Middle frontal gyrus (tissue), 1 donor: ENCODE measurements at regions not wholly inside any gene's neighbourhood (a gene's known extent, or its start where the extent isn't known, plus 50 kb on each side); places are given as distances from the start of the nearest gene placed in this dataset.
A peak's percentile ranks its signal among the peaks of the same experiment; 100 is the strongest.

Source experiments
- DNase-seq: peaks from one replicate; pipeline ENCODE4 v3.0.0-alpha.2; 2015; ENCODE audit warnings: low spot score; ENCODE audit errors: extremely low spot score

DNA sequence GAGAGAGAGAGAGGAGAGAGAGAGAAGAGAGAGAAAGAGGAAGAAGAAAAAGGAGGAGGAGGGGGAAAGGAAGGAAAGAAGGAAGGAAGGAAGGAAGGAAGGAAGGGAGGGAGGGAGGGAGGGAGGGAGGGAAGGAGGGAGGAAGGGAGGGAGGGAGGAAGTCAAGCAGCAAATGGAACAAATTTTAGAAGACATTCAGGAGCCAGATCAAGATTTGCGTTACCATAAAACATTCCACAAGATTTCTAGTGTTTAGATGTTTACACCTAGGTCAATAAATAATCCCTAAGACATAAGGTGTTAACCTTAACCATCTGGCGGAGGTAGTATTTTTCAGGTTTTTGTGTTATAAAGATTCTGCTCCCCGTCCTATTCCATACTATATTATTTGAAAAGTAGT lies 1320.1 kb upstream of the PRMT6 start:
- DNase-seq: no peak

DNA sequence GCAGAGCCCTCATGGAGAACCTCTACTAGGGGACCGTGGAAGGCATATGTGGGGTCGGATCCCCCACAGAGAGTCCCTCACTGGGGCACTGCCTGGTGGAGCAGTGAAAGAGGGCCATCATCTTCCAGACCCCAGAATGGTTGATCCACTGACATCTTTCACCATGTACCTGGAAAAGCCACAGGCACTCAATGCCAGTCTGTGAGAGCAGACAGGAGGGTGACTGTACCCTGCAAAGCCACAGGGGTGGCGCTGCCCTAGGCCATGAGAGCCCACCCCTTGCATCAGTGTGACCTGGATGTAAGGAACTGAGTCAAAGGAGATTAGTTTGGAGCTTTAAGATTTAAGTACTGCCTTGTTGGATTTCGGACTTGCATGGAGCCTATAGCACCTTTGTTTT lies 1276.7 kb upstream of the PRMT6 start:
- no peak for DNase-seq

DNA sequence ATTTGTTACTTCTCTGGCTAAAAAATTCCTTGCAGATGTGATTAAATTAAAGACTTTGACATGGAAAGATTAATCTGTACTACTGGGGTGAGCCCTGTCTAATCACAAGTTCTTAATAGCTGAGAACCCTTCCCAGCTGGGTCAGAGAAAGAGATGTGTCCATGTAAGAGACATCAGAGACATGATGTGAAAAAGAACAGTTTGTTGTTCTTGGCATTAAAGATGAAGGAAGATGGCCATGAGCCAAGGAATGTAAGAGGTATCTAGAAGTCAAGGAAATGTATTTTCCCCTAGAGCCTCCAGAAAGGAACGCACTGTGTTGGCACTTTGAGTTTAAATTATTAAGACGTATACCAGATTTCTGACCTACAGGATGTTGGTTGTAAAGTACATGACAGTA lies 1271.5 kb upstream of the PRMT6 start:
- DNase-seq: no peak

DNA sequence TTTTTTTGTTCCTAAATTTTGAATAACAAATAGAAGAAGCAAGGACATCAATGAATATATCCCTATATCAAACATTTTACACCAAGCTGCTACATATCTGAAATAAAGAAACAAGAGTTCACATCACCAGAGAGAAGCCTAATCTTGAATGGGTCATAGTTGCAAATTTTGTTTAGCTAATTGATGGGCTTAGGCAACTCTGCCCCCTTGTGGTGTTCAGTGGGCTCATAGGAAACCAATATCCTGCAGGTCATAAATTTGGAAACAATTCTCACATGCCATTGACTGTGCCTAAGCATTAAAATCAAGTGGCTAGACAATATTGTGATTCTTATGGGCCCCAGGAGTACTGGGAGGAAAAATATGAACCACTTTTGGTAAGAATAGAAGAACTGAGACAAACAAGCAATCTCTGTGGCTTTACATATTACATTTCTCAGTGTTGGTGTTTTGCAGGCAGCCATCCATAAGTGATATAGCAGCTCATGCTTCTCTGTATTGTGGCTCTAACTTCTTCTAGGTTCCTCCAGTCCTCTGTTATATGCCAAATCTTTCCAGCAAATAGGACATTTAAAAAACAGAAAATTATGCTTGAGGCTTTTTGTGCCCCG lies 1262.8 kb upstream of the PRMT6 start:
- peak; percentile 20 for DNase-seq

DNA sequence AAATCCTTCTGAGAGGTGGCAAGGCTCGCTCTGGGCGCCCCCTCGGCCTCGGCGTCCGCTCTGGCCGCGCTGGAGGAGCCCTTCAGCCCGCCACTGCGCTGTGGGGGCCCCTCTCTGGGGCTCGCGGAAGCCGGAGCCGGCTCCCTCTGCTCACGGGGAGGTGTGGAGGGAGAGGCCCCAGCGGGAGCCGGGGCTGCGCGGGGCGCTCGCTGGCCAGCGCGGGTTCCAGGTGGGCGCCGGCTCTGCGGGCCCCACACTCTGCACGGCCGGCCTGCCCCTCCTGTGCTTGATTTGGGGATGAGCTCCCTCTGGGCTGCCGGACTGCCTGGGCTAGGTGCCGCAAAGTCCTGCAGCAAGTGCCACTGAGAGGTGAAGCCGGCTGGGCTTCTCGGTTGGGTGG lies 1260.7 kb upstream of the PRMT6 start:
- no peak for DNase-seq

DNA sequence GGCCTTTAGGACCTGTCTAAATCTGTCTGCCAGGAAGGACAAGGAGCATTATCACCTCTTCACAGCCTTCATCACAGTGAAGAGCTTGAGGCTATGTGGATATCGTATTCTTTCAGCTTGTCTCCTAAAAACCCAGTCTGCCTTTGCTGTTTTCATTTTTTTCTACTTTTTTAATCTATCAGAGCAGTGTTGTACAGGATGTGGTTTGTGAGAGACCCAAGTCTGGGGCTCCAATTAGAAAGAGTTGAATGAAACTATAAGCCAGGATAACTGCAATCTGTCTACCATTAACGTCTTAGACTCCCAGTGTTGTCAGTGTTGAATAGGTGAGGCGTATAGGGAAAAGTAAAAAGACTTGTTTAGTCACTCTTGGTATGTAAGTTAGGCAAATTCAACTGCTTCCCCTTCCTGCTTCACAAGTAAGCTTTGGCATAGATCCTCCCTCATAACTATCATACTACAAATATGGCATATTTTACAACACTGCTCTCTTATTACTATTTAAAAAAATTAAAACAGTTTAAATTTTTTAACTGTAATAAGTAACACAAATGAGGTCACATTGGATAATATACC lies 1225.8 kb upstream of the PRMT6 start:
- no peak for DNase-seq

DNA sequence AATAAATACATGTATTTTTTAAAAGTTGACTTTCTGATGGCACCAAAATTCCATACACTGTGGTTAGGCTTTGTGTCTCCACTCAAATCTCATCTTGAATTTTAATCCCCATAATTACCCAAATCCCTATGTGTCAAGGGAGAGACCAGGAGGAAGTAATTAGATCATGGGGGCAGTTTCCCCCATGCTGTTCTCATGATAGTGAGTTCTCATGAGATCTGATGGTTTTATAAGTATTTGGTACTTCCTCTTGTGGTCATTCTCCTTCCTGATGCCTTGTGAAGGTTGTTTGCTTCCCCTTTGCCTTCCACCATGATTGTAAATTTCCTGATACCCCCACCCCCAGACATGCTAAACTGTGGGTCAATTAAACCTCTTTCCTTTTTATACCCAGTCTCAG lies 1218.4 kb upstream of the PRMT6 start:
- no peak for DNase-seq

DNA sequence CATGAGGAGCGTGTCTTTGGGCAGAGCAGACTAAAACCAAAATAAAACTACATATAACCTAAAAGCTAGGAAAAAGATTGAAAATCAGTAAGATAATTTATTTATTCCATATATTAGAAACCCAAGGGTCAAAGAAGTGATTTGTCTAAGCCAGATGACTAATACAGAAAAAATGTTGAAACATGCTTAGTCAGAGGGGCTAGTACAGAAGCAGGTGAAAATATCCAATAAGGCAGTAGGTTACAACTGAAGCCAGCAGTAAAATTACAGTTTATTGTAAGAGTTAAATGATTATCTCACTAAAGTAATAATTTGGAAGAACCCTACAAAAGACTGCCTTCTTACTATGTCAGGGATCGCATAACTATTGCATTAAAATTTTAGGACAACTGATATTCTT lies 1190.9 kb upstream of the PRMT6 start:
- DNase-seq: no peak

DNA sequence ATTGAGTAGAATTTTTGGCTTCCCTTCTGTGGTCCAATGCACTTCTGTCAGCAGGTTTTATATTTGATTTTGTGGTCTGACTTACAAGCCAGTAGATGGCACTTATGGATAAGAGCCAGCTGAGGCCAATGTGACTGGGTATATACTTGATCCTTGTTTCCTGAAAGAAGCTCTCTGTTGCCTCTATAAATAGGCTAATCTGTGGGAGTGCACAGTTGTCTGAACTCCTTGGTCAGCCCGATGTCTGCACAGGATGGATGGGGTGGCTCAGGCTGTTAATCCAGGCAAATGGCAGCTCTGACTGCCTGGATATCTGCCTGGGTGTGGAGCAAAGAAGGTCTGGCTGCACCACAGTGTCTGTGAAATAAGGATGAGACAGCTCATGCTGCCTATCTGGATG lies 1183.7 kb upstream of the PRMT6 start:
- DNase-seq: no peak

DNA sequence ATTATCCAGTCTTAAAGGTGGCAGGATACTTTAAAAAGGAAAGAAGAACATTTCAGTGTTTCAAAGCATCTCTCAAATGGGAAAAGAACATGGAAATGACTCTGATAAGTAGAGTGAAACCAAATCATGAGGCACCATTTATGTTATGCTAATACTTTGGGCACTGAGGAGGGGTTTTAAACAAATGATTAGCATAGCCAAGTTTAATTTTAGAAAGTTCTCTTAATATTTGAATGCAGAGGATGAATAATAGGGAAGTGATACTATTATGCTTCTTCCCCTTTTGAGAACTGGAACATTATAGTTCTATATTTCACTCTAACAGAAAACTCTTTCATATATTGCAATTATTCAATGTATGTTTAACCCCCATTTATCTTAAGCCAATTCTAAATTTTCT lies 1181.9 kb upstream of the PRMT6 start:
- DNase-seq: no peak

DNA sequence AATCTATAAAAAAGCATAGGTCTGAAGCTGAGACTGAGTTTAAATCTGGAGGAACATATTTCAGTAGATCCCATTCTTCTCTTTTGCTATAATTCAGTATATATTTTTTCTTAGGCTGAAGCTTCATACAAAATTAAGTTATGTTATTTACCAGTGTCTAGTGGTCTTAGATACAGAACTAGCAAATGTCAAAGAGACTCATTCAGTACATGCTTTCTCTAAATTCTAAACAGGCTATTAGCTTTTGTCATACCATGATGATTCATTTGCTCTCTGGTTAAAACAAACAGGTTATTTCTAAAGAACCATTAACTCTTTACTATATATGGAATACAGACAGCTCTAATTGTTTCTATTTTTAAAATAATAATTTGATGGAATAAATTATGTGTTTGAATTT lies 1170.2 kb upstream of the PRMT6 start:
- DNase-seq: no peak

DNA sequence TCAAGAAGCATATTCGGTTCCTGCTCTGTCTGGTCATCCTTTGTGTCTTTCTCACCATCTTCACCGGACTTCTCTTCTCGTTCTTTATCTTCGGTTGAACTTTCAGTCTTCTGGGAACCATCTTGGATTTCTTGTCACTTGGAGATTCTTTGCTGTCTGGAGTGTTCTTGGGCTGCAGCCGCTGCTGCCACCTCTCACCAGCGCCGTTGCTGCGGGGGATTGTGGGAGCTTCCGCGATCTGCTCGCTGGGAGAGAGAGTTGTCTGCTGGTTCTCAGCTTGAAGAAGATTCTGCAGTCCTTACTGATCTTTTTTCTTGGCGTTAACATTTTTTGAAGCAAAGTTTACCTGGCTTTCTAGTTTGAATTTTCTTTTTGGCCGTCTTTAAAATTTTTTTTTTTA lies 1165.2 kb upstream of the PRMT6 start:
- DNase-seq: no peak

DNA sequence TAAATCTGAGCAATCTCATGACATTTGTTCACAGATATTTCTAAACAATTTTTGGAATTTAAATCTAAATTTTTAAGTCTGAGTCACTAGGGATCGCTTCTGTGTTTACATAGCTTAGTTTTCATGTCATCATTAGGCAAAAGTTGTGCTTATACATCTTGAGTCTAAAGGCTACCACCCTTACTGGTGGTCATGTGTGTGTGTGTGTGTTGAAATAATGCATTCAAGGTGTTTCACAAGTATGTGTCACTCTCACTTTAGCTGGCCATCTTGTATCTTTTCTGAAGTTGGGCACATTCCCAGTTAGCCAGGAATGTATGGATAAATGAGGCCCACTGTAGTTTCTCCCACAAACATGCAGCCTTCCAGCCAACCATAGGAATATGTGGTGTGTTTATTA lies 1162.5 kb upstream of the PRMT6 start:
- DNase-seq: no peak

DNA sequence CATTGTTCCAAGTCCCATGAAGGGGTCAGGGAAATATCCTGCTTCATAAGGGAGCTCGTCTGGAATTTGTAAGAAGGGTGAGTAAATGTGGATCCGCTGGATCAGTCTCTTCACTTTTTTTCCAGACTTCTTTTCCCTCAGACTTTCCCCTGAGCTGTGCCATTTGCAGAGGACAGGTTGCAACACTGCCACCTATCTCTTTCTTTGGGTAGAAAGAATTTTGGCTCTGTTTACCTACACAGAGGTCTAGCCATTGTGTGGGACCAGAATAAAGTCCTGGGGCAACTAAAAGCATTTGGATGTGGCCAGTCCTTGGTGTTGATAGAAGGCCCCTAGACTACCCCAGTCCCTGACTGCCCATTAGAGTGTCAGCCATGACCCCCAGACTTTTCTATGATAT lies 1146.7 kb upstream of the PRMT6 start:
- no peak for DNase-seq

DNA sequence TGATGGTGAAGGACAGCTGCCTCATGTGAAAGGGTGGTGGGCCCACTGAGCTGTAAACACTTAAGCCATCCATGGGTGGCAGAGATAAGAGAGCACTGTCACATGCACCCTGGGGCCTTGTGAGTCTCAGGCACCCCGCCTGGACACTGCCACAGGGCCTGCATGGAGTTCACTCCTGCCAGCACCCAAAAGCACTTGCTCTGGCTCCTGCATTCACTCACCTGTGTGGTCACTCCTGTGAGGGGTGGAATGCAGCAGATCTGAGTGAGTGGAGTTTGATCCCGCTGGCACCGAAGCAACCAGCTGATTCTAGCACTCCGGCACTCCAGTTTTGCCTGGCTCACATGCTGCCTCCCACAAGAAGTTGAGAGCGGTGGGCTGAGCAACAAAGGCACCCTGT lies 1142.1 kb upstream of the PRMT6 start:
- DNase-seq: no peak

DNA sequence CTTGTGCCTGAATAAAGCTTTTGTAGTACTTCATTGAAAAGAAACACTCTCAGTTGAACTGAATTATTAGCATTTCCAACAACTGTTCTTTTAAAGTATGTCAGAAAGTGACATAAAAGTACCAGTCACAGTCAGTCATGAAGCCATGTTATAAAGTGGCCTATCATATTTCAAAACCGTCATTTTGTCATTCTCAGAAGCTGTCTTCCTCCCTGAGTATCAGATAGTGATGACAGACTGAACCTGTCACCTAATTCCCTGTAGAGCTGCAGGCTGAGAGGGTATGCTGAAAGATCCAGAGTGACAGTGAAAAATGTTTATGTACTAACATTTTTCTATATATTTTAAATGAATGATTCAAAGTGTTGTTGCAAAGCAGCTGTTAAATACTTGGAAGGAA lies 1121.7 kb upstream of the PRMT6 start:
- DNase-seq: no peak

DNA sequence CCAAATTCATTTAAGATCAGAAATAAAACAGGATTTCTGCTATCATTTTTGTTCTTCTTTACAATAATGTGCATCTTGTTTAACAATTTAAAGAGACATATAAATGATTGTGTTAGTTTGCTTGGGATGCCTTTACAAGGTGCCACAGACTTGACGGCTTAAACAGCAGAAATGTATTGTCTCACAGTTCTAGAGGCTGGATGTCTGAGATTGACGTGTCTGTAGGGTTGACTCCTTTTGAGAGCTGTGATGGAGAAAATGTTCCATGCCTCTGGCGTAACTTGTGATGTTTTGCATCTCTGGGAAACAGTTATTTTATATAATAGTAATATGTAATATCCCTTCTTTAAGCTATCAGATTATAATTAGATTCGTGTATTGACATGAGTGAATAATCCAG lies 1091.6 kb upstream of the PRMT6 start:
- DNase-seq: no peak

DNA sequence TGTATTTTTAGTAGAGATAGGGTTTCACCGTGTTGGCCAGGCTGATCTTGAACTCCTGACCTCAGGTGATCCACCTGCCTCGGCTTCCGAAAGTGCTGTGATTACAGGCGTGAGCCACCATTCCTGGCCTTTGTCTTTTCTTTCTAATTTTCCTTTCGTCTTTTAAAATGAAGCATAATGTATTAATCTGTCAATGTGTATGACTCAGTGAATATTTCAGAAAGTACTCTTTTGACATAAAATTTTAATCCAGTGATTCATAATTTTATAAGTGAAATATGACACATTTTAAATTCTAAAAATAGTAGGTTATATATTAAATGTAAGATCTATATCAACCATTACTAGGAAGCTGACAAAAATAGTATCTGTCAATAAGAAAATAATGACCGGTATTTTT lies 1059.0 kb upstream of the PRMT6 start:
- DNase-seq: no peak

DNA sequence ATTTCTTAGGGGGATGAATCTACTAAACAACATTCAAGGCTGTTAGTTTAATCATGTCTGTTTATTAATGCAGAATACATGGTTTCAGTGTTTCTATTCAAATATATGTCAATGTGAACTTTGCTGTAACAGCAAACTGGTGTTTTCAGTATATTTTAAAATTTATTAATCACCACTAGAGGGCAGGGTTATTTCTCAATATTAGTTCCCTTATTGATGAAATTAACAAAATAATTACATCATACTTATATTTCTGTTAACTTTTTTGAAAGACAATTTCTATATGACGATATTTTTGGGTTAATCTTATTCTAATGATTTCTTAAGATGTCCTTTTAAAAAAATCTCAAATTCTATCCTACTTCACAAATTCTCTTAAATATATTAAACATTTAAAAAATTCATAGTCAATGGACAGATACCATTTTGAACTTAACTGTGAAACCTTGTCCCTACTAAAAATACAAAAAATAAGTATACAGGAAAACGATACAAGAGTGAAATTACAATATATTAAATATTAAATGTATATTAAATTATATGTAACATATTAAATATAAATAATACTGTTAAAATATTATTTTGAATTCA lies 1034.1 kb upstream of the PRMT6 start:
- no peak for DNase-seq

DNA sequence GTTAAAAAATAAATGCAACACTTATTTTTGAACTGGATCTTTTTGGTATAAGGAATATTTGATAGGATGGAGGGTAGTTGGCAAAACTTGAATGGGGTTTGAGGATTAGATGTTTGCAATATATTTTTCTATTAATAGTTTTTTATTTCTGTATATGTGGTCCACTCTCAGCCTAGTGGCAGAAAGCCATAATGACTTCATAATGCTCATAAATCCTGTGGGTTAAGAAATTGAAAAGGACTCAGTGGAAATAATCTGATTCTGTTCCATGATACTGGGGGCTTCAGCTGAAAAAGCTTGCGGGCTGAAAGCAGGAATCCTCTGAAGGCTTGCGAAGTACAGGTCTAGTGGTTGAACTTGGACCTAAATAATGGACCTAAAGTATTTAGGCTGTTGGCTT lies 1028.6 kb upstream of the PRMT6 start:
- no peak for DNase-seq

DNA sequence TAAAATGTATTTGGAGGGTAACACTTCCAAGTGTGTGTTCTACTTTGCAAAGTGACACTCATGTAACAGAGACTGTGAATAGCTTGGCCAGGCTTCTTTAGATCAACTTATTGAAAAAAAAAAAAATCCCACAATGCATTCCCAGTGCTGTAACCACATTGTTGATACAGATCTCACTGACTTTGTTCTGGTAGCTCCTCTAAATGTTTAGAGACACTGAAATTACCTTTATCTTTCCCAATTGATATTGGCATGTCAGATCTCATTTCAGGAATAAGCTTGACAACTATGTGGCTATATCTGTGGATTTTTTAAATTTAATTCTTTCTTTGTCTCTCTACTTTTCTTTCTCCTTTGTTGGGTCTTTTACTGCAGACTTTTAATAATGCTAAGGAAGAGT lies 1018.9 kb upstream of the PRMT6 start:
- DNase-seq: no peak

DNA sequence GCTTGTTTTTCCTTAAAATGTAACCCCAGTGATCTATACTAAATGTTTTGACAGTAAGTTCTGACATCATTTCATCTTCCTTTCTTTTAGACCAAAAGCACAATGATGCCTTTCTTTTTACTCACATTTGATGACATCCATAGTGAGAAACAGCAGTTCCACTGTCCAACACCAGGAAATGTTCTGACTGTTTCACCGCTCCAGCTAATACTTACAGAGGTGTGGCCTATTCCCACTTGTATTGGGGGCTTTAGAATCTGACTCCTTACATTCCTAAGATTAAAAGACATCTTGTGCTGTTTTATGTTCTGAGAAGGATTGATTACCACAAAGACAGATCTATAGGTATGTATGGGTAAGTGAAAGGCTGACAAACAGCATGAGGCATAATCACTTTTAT lies 1018.2 kb upstream of the PRMT6 start:
- DNase-seq: no peak

DNA sequence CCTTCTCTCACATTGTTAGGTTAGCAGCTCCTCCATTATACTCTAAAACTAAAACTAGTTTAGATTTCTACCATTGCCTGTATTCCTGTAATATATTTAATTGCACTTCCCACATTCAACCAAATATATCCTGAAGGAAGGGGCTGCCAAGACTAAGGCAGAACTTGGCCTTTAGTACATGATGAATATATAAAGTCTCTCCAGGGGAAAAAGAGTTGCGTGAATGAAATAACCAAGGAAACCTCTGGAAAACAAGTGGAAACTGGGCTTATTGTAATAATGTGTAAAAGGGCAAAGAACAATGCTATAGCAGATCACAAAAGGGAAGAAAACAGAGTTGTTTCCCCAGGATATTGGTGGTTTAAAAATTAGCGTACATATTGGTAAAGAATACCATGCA lies 1012.5 kb upstream of the PRMT6 start:
- DNase-seq: no peak

DNA sequence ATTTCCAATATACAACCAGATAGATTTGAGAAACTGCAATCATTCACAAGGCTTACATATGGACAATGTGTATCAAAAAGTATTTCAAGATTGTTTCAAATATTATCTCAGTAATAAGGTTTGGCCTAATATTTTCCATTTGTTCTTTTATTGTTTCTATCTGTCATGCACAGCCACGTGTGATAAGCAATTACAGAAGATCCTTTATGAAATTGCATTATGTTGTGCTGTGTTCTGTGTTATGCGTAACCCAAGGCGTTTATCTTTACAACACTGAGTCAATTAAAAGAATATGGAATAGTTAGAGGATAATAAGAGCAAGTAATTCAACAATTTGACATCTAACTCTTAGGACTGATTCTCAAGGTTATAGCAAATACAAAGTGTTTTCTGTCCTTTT lies 1009.3 kb upstream of the PRMT6 start:
- DNase-seq: no peak
